ENCODE measurements at regions not wholly inside any gene's neighbourhood (a gene's known extent, or its start where the extent isn't known, plus 50 kb on each side); places are given as distances from the start of the nearest gene placed in this dataset.
"Not testable (repeated sequence)": the region's sequence is repeated elsewhere in the genome, so short reads cannot be mapped to it uniquely, and the experiment has no call there.

GRCh38 chrX:125154288-125155257, 165.1 kb upstream of the TEX13C start:
- TF ChIP-seq CTCF (optimal IDR thresholded peaks at IDR 0.05 in 1 of 3, IDR thresholded peaks at IDR 0.05 in 1 of 3, conservative IDR thresholded peaks at IDR 0.05 in 1 of 3; ENCODE audit: extremely low read depth in 1 of 3, insufficient read depth in 2 of 3, low read length in 3 of 3); EZH2 (IDR thresholded peaks at IDR 0.05; ENCODE audit: low read length): not testable (repeated sequence)
